ENCODE measurements at regions not wholly inside any gene's neighbourhood (a gene's known extent, or its start where the extent isn't known, plus 50 kb on each side); places are given as distances from the start of the nearest gene placed in this dataset.

GRCh38 chr1:232179896-232180778 is 449.8 kb downstream of the SIPA1L2 start:
- Histone ChIP-seq H3K4me1 (ENCODE audit: control insufficient read depth in 1 of 2, insufficient read depth in 1 of 2, low read depth in 1 of 2, low read length in 1 of 2) (no peaks in the 10 kb centered on the region), H3K9me3 (no peaks in the 10 kb centered on the region), H3K27me3 (peaks cover 8% of the 10 kb centered on the region), H3K4me3 (ENCODE audit: low read depth in 1 of 2, low read length in 1 of 2) (no peak overlapping the region), H3K27ac (no peak overlapping the region), H3K36me3 (no peaks in the 10 kb centered on the region)
- TF ChIP-seq, protein P1, sequence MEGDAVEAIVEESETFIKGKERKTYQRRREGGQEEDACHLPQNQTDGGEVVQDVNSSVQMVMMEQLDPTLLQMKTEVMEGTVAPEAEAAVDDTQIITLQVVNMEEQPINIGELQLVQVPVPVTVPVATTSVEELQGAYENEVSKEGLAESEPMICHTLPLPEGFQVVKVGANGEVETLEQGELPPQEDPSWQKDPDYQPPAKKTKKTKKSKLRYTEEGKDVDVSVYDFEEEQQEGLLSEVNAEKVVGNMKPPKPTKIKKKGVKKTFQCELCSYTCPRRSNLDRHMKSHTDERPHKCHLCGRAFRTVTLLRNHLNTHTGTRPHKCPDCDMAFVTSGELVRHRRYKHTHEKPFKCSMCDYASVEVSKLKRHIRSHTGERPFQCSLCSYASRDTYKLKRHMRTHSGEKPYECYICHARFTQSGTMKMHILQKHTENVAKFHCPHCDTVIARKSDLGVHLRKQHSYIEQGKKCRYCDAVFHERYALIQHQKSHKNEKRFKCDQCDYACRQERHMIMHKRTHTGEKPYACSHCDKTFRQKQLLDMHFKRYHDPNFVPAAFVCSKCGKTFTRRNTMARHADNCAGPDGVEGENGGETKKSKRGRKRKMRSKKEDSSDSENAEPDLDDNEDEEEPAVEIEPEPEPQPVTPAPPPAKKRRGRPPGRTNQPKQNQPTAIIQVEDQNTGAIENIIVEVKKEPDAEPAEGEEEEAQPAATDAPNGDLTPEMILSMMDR (IDR thresholded peaks at IDR 0.05), result no peak

- H3K27me3 ChIP-seq, result peaks cover 15% of the 10 kb centered on the region
- H3K4me3 ChIP-seq (ENCODE audit: low read depth in 1 of 2, low read length in 1 of 2), result no peak overlapping the region
- TF ChIP-seq, protein P1 (IDR thresholded peaks at IDR 0.05), result no peak
- no peaks in the 10 kb centered on the region for H3K4me1 ChIP-seq (ENCODE audit: control insufficient read depth in 1 of 2, insufficient read depth in 1 of 2, low read depth in 1 of 2, low read length in 1 of 2)
- no peaks in the 10 kb centered on the region for H3K9me3 ChIP-seq
- H3K36me3 ChIP-seq, result no peaks in the 10 kb centered on the region
- H3K27ac ChIP-seq, result no peak overlapping the region
These were observed 451.7 kb downstream of the SIPA1L2 start for GRCh38 chr1:232178191-232178590.

DNA sequence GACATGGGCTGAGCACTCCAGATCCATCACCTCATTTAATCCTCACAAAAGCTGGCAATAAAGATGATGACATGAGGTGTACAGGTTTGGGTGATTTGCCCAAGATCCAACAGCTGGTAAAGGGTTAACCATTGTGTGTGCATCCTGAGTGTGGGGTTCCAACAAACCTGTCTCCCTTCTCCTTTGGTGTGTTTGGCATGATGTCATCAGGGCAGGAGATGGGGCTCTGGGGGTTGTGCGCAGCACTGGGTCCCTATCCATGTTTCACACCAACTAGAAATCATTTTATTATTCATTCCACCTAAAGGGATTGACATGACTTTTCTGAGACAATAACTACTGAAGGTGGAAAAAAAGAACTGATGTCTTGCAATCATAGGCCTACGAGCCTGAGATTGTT is 452.5 kb downstream of the SIPA1L2 start:
- no peaks in the 10 kb centered on the region for H3K9me3 ChIP-seq
- no peak overlapping the region for H3K27ac ChIP-seq
- H3K27me3 ChIP-seq, result peaks cover 15% of the 10 kb centered on the region
- no peaks in the 10 kb centered on the region for H3K36me3 ChIP-seq
- no peaks in the 10 kb centered on the region for H3K4me1 ChIP-seq (ENCODE audit: control insufficient read depth in 1 of 2, insufficient read depth in 1 of 2, low read depth in 1 of 2, low read length in 1 of 2)
- TF ChIP-seq, protein P1 (IDR thresholded peaks at IDR 0.05), result no peak
- H3K4me3 ChIP-seq (ENCODE audit: low read depth in 1 of 2, low read length in 1 of 2), result no peak overlapping the region

DNA sequence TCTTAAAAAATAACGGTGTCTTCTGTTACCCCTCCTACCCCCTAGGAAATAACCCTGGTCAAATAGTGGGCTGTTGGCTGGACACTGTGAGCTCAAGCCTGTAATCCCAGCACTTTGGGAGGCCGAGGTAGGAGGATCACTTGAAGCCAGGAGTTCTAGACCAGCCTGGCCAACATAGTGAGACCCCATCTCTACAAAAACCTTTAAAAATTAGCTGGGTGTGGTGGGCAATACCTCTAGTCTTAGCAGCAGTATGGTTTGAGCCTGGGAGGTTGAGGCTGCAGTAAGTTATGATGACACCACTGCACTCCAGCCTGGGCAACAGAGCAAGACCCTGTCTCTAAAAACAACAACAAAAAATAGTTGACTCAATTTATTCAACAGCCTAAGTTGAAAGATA is 453.7 kb downstream of the SIPA1L2 start:
- H3K9me3 ChIP-seq, result no peaks in the 10 kb centered on the region
- H3K4me1 ChIP-seq (ENCODE audit: control insufficient read depth in 1 of 2, insufficient read depth in 1 of 2, low read depth in 1 of 2, low read length in 1 of 2), result no peaks in the 10 kb centered on the region
- peaks cover 15% of the 10 kb centered on the region for H3K27me3 ChIP-seq
- TF ChIP-seq, protein P1 (IDR thresholded peaks at IDR 0.05), result no peak
- H3K36me3 ChIP-seq, result no peaks in the 10 kb centered on the region
- no peak overlapping the region for H3K4me3 ChIP-seq (ENCODE audit: low read depth in 1 of 2, low read length in 1 of 2)
- no peak overlapping the region for H3K27ac ChIP-seq

DNA sequence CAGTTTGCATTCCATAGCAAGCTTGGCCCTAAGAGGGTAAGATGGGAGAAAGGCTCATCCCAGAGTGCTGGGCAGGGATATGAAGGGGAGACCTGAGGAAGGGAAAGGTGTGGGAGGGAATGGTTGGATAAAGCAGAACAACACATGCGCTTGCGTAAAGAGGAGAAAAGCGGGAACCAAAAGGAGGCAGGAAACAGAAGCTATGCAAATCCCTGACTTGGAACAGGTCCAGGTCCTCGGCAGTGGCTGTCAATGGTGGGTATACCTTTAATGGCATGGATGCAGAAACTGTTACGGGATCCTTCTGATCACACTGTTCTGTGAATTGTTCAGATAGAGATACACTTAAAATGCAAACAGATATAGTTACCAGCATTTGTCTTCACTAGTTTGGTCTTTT is 455.6 kb downstream of the SIPA1L2 start:
- TF ChIP-seq, protein P1 (IDR thresholded peaks at IDR 0.05), result no peak
- Histone ChIP-seq H3K27ac (no peak overlapping the region), H3K27me3 (peaks cover 7% of the 10 kb centered on the region), H3K4me3 (ENCODE audit: low read depth in 1 of 2, low read length in 1 of 2) (no peak overlapping the region), H3K36me3 (no peaks in the 10 kb centered on the region), H3K9me3 (no peaks in the 10 kb centered on the region), H3K4me1 (ENCODE audit: control insufficient read depth in 1 of 2, insufficient read depth in 1 of 2, low read depth in 1 of 2, low read length in 1 of 2) (no peaks in the 10 kb centered on the region)
